Stimulated activated CD8-positive, alpha-beta memory T cell treated with anti-CD3 and anti-CD28 coated beads, Interleukin-15, amount 100 ng/mL, for 48 hours (primary cell): ENCODE measurements at regions not wholly inside any gene's neighbourhood (a gene's known extent, or its start where the extent isn't known, plus 50 kb on each side); places are given as distances from the start of the nearest gene placed in this dataset.
"Not testable (repeated sequence)": the region's sequence is repeated elsewhere in the genome, so short reads cannot be mapped to it uniquely, and the experiment has no call there.

Experiments
- DNase-seq, 2 donors: peaks; one replicate each; pipeline ENCODE4 v3.0.0-alpha.2; 2020; ENCODE audit warnings: low read depth in 2 of 2

GRCh38 chr4:17065821-17066220, 167.4 kb upstream of the LDB2 start:
- no peak for DNase-seq

GRCh38 chr4:17064959-17065358, 166.5 kb upstream of the LDB2 start:
- no peak for DNase-seq

GRCh38 chr4:17063888-17064287, 165.4 kb upstream of the LDB2 start:
- no peak for DNase-seq

GRCh38 chr4:17060230-17060629, 161.8 kb upstream of the LDB2 start:
- no peak for DNase-seq

- DNase-seq: no peak
Measured at GRCh38 chr4:17058916-17059741, 160.7 kb upstream of the LDB2 start.

- DNase-seq: no peak
Measured at GRCh38 chr4:17058536-17058915, 160.1 kb upstream of the LDB2 start.

GRCh38 chr4:17057035-17057434, 158.6 kb upstream of the LDB2 start:
- no peak for DNase-seq

- DNase-seq: no peak
Measured at GRCh38 chr4:17055788-17056187, 157.3 kb upstream of the LDB2 start.

- no peak for DNase-seq
Measured at GRCh38 chr4:17045866-17046265, 147.4 kb upstream of the LDB2 start.

- no peak for DNase-seq
Measured at GRCh38 chr4:17038510-17039176, 140.2 kb upstream of the LDB2 start.

- no peak for DNase-seq
Measured at GRCh38 chr4:17033768-17034181, 135.3 kb upstream of the LDB2 start.

GRCh38 chr4:17033025-17033767, 134.8 kb upstream of the LDB2 start:
- no peak for DNase-seq

GRCh38 chr4:17030543-17030942, 132.1 kb upstream of the LDB2 start:
- no peak for DNase-seq

GRCh38 chr4:17029964-17030363, 131.5 kb upstream of the LDB2 start:
- DNase-seq: no peak

- DNase-seq: no peak
Measured at GRCh38 chr4:17029432-17029831, 131.0 kb upstream of the LDB2 start.

- DNase-seq: no peak
Measured at GRCh38 chr4:17027495-17027894, 129.1 kb upstream of the LDB2 start.

GRCh38 chr4:17024425-17024824, 126.0 kb upstream of the LDB2 start:
- DNase-seq: no peak

GRCh38 chr4:17020901-17021300, 122.5 kb upstream of the LDB2 start:
- no peak for DNase-seq

- no peak for DNase-seq
Measured at GRCh38 chr4:17020451-17020850, 122.0 kb upstream of the LDB2 start.

- DNase-seq: not testable (repeated sequence)
Measured at GRCh38 chr4:17018621-17019020, 120.2 kb upstream of the LDB2 start.

- DNase-seq: no peak
Measured at GRCh38 chr4:17018013-17018412, 119.6 kb upstream of the LDB2 start.

GRCh38 chr4:17013382-17014006, 115.0 kb upstream of the LDB2 start:
- DNase-seq: no peak
